Endothelial cell of umbilical vein (primary cell): ENCODE measurements at regions not wholly inside any gene's neighbourhood (a gene's known extent, or its start where the extent isn't known, plus 50 kb on each side); places are given as distances from the start of the nearest gene placed in this dataset.

ENCODE experiments used
- FOS ChIP-seq: IDR thresholded peaks from 2 replicates; pipeline ENCODE4 v1.6.1; 2011; ENCODE audit warnings: mild to moderate bottlenecking, low read length, moderate library complexity, borderline replicate concordance; ENCODE audit not compliant: insufficient read depth
- MYC ChIP-seq: IDR thresholded peaks from one replicate; pipeline ENCODE4 v1.6.1; 2011; ENCODE audit warnings: mild to moderate bottlenecking, low read depth, low read length
- POLR2A ChIP-seq: IDR thresholded peaks from 2 replicates; pipeline ENCODE4 v1.6.1; 2012; ENCODE audit warnings: low read depth, mild to moderate bottlenecking, control low read depth, low read length
- POLR2AphosphoS5 ChIP-seq: IDR thresholded peaks from 2 replicates; pipeline ENCODE4 v1.6.1; 2012; ENCODE audit warnings: low read depth, mild to moderate bottlenecking, control low read depth, low read length, moderate library complexity; ENCODE audit not compliant: insufficient read depth
- TF ChIP-seq, protein P1 (sequence below), 2 donors: IDR thresholded peaks; 1 replicate in 1 of 2; 2 replicates in 1 of 2; pipeline ENCODE4 v1.5.1; 2011; ENCODE audit warnings: low read length in 2 of 2, mild to moderate bottlenecking in 2 of 2, moderate library complexity in 2 of 2, control low read depth in 1 of 2, inconsistent platforms in 1 of 2, low read depth in 1 of 2; ENCODE audit not compliant: insufficient read depth in 1 of 2; ENCODE audit errors: extremely low read depth in 1 of 2
- TF ChIP-seq, protein P2 (sequence below): IDR thresholded peaks from 2 replicates; pipeline ENCODE4 v1.6.1; 2011; ENCODE audit not compliant: insufficient read depth, insufficient read length

DNA sequence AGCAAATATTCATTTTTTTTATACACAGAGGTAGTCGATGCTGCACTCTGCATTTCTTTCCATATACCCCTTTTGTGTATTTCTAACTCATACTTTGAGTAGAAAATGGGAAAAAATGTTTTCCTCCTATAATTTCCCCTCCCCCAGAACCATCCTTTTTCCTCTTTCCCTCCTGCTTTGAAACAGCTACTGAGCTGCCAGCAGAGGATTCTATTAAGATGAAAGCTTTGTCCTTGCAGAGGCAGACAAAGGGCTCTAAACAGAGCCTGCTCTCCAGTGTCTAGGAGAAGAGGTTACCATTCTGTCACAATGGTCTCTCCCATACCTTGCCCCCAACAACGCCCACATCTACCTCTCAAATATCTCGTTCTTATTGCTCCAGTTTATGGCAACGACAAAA is 74.6 kb upstream of the OSBPL8 start:
- TF ChIP-seq, protein P1, sequence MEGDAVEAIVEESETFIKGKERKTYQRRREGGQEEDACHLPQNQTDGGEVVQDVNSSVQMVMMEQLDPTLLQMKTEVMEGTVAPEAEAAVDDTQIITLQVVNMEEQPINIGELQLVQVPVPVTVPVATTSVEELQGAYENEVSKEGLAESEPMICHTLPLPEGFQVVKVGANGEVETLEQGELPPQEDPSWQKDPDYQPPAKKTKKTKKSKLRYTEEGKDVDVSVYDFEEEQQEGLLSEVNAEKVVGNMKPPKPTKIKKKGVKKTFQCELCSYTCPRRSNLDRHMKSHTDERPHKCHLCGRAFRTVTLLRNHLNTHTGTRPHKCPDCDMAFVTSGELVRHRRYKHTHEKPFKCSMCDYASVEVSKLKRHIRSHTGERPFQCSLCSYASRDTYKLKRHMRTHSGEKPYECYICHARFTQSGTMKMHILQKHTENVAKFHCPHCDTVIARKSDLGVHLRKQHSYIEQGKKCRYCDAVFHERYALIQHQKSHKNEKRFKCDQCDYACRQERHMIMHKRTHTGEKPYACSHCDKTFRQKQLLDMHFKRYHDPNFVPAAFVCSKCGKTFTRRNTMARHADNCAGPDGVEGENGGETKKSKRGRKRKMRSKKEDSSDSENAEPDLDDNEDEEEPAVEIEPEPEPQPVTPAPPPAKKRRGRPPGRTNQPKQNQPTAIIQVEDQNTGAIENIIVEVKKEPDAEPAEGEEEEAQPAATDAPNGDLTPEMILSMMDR (IDR thresholded peaks at IDR 0.05; ENCODE audit: extremely low read depth in 1 of 2, insufficient read depth in 1 of 2, low read depth in 1 of 2, low read length in 2 of 2), result no peak
- TF ChIP-seq, protein P2, sequence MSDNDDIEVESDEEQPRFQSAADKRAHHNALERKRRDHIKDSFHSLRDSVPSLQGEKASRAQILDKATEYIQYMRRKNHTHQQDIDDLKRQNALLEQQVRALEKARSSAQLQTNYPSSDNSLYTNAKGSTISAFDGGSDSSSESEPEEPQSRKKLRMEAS, result no peak
- TF ChIP-seq FOS, result no peak
- TF ChIP-seq MYC, result no peak
- TF ChIP-seq POLR2A, result no peak
- no peak for TF ChIP-seq POLR2AphosphoS5
